Stomach (tissue), 4 donors: ENCODE measurements at regions not wholly inside any gene's neighbourhood (a gene's known extent, or its start where the extent isn't known, plus 50 kb on each side); places are given as distances from the start of the nearest gene placed in this dataset.

Source experiments
- CTCF ChIP-seq, 7 experiments: fragments of 450-650 bp in 4 of 7; fragments of 200-600 bp in 3 of 7; sonication (generic) in 3 of 7; IDR thresholded peaks; one replicate each; pipeline ENCODE4 v1.5.1; 2016 to 2019; ENCODE audit warnings: antibody characterized with exemption in 7 of 7, control low read depth in 2 of 7, mild to moderate bottlenecking in 1 of 7
- EP300 ChIP-seq: sonication (generic); formaldehyde crosslinking; IDR thresholded peaks from one replicate; pipeline ENCODE4 v1.6.1; 2017; ENCODE audit warnings: antibody characterized with exemption
- POLR2A ChIP-seq, 4 donors: fragments of 450-650 bp; IDR thresholded peaks; one replicate each; pipeline ENCODE4 v1.6.1; 2016; ENCODE audit warnings: antibody characterized with exemption in 4 of 4, control low read depth in 2 of 4, mild to moderate bottlenecking in 1 of 4, moderate library complexity in 1 of 4
- POLR2AphosphoS5 ChIP-seq, 3 donors: sonication (generic); formaldehyde crosslinking; IDR thresholded peaks; one replicate each; pipeline ENCODE4 v1.6.1; 2016; ENCODE audit warnings: antibody characterized with exemption in 3 of 3

GRCh38 chr2:117762454-117762853 lies 52.0 kb upstream of the DDX18 start:
- TF ChIP-seq CTCF (IDR thresholded peaks at IDR 0.05) (no peak), POLR2A (IDR thresholded peaks at IDR 0.05) (no peak), POLR2AphosphoS5 (IDR thresholded peaks at IDR 0.05) (no peak), EP300 (no peak)
